ENCODE measurements at regions not wholly inside any gene's neighbourhood (a gene's known extent, or its start where the extent isn't known, plus 50 kb on each side); places are given as distances from the start of the nearest gene placed in this dataset.

GRCh38 chr5:120974690-120975089, 510.6 kb downstream of the PRR16 start:
- no peak overlapping the region for H3K4ac ChIP-seq (ENCODE audit: low read depth, low read length)
- H3K9me1 ChIP-seq (ENCODE audit: insufficient read depth, low read length) = no peaks in the 10 kb centered on the region
- no peaks in the 10 kb centered on the region for H3K9me3 ChIP-seq (ENCODE audit: control insufficient read depth, insufficient read depth, low read length)
- no peak overlapping the region for H4K8ac ChIP-seq (ENCODE audit: low read depth in 2 of 2, low read length in 2 of 2)
- H4K5ac ChIP-seq (ENCODE audit: low read depth, low read length) = no peak overlapping the region
- no peaks in the 10 kb centered on the region for H3K79me1 ChIP-seq (ENCODE audit: low read depth in 1 of 2, low read length in 2 of 2)
- no peak overlapping the region for H3K27ac ChIP-seq (ENCODE audit: insufficient read depth, low read length)
- ChIA-PET CTCF (no interaction called here), POLR2A (ENCODE audit: unreplicated experiment) (no interaction called here)
- H2BK120ac ChIP-seq (ENCODE audit: low read depth, low read length) = no peak overlapping the region
- in situ Hi-C loops (cut with MboI; ENCODE audit: low sequenced_read_pairs) = no loop called here
- H2BK15ac ChIP-seq (ENCODE audit: low read depth, low read length) = no peak overlapping the region
- H3K4me2 ChIP-seq (ENCODE audit: low read depth, low read length) = no peak overlapping the region
- no peak overlapping the region for H2BK20ac ChIP-seq (ENCODE audit: low read depth, low read length)
- H3K18ac ChIP-seq (ENCODE audit: low read depth, low read length) = no peak overlapping the region
- H3K4me3 ChIP-seq (ENCODE audit: insufficient read depth, low read depth, low read length) = no peak overlapping the region
- no peak overlapping the region for H4K91ac ChIP-seq (ENCODE audit: insufficient read depth, low read depth, low read length)
- no TSS peak for BruUV-seq (replicated peaks)
- no peak for ATAC-seq (ENCODE audit: low read depth)
- no peak overlapping the region for H3K56ac ChIP-seq (ENCODE audit: extremely low read depth, insufficient read depth, low read length)
- dilution Hi-C loops (cut with HindIII; ENCODE audit: low sequenced_read_pairs, unreplicated experiment) = no loop called here
- H3K23ac ChIP-seq (ENCODE audit: low read depth, low read length) = no peak overlapping the region
- H2AK9ac ChIP-seq (replicated peaks; ENCODE audit: low read depth, low read length, poor library complexity) = no peak overlapping the region
- WGBS, 2 experiments (ENCODE audit: extremely low coverage in 2 of 2, insufficient read length in 1 of 2) = 79% methylated on average over 2 of the region's 2 CpGs; no CpG with 5 or more reads in 1 of the 2 experiments
- intact Hi-C loops (cut with micrococcal nuclease) = no loop called here
- no peak overlapping the region for H3K14ac ChIP-seq (replicated peaks; ENCODE audit: low read depth, low read length)
- H3K36me3 ChIP-seq (ENCODE audit: control insufficient read depth, insufficient read depth, low read length) = no peaks in the 10 kb centered on the region
- no peak for TF ChIP-seq MAZ (IDR thresholded peaks at IDR 0.05; ENCODE audit: borderline replicate concordance, low read depth, low read length)
- TF ChIP-seq SMC3 (IDR thresholded peaks at IDR 0.05; ENCODE audit: low read depth, low read length) = no peak
- no peak for TF ChIP-seq FOS (IDR thresholded peaks at IDR 0.05; ENCODE audit: low read depth, low read length)
- no peak for TF ChIP-seq POLR2A (IDR thresholded peaks at IDR 0.05; ENCODE audit: low read depth, low read length)
- no peak for TF ChIP-seq ELK1 (IDR thresholded peaks at IDR 0.05; ENCODE audit: borderline replicate concordance, low read depth, low read length)
- TF ChIP-seq USF2 (IDR thresholded peaks at IDR 0.05; ENCODE audit: low read depth, low read length) = no peak
- no peak for TF ChIP-seq CTCF (conservative IDR thresholded peaks at IDR 0.05; ENCODE audit: low read depth, low read length)
- TF ChIP-seq MXI1 (IDR thresholded peaks at IDR 0.05; ENCODE audit: borderline replicate concordance, low read depth, low read length) = no peak
- no peak for TF ChIP-seq RAD21 (IDR thresholded peaks at IDR 0.05; ENCODE audit: low read length)
- no peak for TF ChIP-seq MAFK (IDR thresholded peaks at IDR 0.05; ENCODE audit: low read depth, low read length)
- H3K9ac ChIP-seq (ENCODE audit: low read depth, low read length) = no peak overlapping the region
- H2BK5ac ChIP-seq (ENCODE audit: low read depth, low read length, poor library complexity, severe bottlenecking) = no peak overlapping the region
- no peak overlapping the region for H2AFZ ChIP-seq (replicated peaks; ENCODE audit: low read length, poor library complexity)
- no peaks in the 10 kb centered on the region for H3K27me3 ChIP-seq (ENCODE audit: control insufficient read depth, insufficient read depth, low read length)
- H3K4me1 ChIP-seq (ENCODE audit: control insufficient read depth, insufficient read depth, low read length) = no peaks in the 10 kb centered on the region
- no peak overlapping the region for H2AK5ac ChIP-seq (ENCODE audit: low read depth, low read length)
- no peaks in the 10 kb centered on the region for H4K20me1 ChIP-seq (ENCODE audit: insufficient read depth, low read length)
- no peak for DNase-seq

All from IMR-90 (cell line).